ENCODE measurements at regions not wholly inside any gene's neighbourhood (a gene's known extent, or its start where the extent isn't known, plus 50 kb on each side); places are given as distances from the start of the nearest gene placed in this dataset.

DNA sequence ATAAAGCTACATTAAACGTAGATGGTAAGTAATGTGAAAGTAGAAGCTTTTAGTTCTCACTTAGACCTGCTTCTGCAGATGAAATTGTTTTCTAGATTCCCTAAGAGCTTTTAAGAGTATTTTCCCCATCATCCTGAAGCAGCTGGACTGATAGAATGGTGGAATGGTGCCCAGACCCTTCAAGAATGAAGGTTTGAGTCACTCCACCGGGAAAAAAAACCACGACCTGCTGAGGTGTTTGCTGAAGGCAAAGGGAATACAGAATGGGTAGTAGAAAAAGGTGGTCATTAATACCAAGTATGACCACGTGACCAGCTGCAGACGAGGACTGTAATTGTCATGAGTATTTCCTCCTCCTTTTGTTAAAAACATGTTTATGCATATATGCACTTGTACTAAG is 79.2 kb upstream of the PTPRZ1 start:
- TF ChIP-seq, protein P1, sequence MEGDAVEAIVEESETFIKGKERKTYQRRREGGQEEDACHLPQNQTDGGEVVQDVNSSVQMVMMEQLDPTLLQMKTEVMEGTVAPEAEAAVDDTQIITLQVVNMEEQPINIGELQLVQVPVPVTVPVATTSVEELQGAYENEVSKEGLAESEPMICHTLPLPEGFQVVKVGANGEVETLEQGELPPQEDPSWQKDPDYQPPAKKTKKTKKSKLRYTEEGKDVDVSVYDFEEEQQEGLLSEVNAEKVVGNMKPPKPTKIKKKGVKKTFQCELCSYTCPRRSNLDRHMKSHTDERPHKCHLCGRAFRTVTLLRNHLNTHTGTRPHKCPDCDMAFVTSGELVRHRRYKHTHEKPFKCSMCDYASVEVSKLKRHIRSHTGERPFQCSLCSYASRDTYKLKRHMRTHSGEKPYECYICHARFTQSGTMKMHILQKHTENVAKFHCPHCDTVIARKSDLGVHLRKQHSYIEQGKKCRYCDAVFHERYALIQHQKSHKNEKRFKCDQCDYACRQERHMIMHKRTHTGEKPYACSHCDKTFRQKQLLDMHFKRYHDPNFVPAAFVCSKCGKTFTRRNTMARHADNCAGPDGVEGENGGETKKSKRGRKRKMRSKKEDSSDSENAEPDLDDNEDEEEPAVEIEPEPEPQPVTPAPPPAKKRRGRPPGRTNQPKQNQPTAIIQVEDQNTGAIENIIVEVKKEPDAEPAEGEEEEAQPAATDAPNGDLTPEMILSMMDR (IDR thresholded peaks at IDR 0.05; ENCODE audit: low read length) = no peak
- TF ChIP-seq EZH2 (optimal IDR thresholded peaks at IDR 0.05; ENCODE audit: low read depth, low read length) = no peak

All from MM.1S (cell line).